ENCODE measurements at regions not wholly inside any gene's neighbourhood (a gene's known extent, or its start where the extent isn't known, plus 50 kb on each side); places are given as distances from the start of the nearest gene placed in this dataset.

- TF ChIP-seq ZNF843 (tag by site-specific recombination; IDR thresholded peaks at IDR 0.05) (no peak), KLF16 (tag by site-specific recombination; IDR thresholded peaks at IDR 0.05) (no peak), ZNF37A (tag by site-specific recombination; IDR thresholded peaks at IDR 0.05) (no peak), ZNF174 (tag by site-specific recombination; IDR thresholded peaks at IDR 0.05) (no peak), GLIS2 (tag by site-specific recombination; IDR thresholded peaks at IDR 0.05) (no peak; the same call in 1 of the 2 replicates), ZXDB (tag by site-specific recombination; IDR thresholded peaks at IDR 0.05) (0 out of 2 replicates have a peak, but pooled peaks have one; percentile 23), ZNF555 (tag by site-specific recombination; conservative IDR thresholded peaks at IDR 0.05) (no peak), ZNF76 (tag by site-specific recombination; IDR thresholded peaks at IDR 0.05; ENCODE audit: borderline replicate concordance, low read depth) (no peak), ZNF777 (tag by site-specific recombination; IDR thresholded peaks at IDR 0.05; ENCODE audit: borderline replicate concordance) (0 out of 2 replicates have a peak, but pooled peaks have one; percentile 44), ZNF155 (tag by site-specific recombination; IDR thresholded peaks at IDR 0.05) (no peak), ZSCAN16 (tag by site-specific recombination; IDR thresholded peaks at IDR 0.05) (no peak), ZNF16 (tag by site-specific recombination; IDR thresholded peaks at IDR 0.05; ENCODE audit: low read depth) (no peak), ZNF391 (tag by site-specific recombination; IDR thresholded peaks at IDR 0.05; ENCODE audit: borderline replicate concordance, low read depth) (no peak), ZBTB10 (tag by site-specific recombination; IDR thresholded peaks at IDR 0.05) (no peak), ZNF221 (tag by site-specific recombination; IDR thresholded peaks at IDR 0.05; ENCODE audit: borderline replicate concordance) (no peak), SP2 (tag by site-specific recombination; IDR thresholded peaks at IDR 0.05) (no peak), ZNF266 (tag by site-specific recombination; IDR thresholded peaks at IDR 0.05; ENCODE audit: low read depth) (no peak), ZNF623 (tag by site-specific recombination; IDR thresholded peaks at IDR 0.05) (no peak), ZNF654 (tag by site-specific recombination; IDR thresholded peaks at IDR 0.05; ENCODE audit: low read depth) (no peak), ZNF433 (tag by site-specific recombination; IDR thresholded peaks at IDR 0.05; ENCODE audit: low read depth) (no peak), ZBTB8A (tag by site-specific recombination; IDR thresholded peaks at IDR 0.05) (peak; percentile 48; the same call in 1 of the 2 replicates), ZNF2 (tag by site-specific recombination; IDR thresholded peaks at IDR 0.05) (no peak), HIC1 (tag by site-specific recombination; IDR thresholded peaks at IDR 0.05) (0 out of 2 replicates have a peak, but pooled peaks have one; percentile 36), ZNF423 (tag by site-specific recombination; IDR thresholded peaks at IDR 0.05) (no peak)
- TF ChIP-seq, protein P1, sequence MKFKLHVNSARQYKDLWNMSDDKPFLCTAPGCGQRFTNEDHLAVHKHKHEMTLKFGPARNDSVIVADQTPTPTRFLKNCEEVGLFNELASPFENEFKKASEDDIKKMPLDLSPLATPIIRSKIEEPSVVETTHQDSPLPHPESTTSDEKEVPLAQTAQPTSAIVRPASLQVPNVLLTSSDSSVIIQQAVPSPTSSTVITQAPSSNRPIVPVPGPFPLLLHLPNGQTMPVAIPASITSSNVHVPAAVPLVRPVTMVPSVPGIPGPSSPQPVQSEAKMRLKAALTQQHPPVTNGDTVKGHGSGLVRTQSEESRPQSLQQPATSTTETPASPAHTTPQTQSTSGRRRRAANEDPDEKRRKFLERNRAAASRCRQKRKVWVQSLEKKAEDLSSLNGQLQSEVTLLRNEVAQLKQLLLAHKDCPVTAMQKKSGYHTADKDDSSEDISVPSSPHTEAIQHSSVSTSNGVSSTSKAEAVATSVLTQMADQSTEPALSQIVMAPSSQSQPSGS (tag by site-specific recombination; IDR thresholded peaks at IDR 0.05; ENCODE audit: low read depth): no peak
- TF ChIP-seq, protein P2, sequence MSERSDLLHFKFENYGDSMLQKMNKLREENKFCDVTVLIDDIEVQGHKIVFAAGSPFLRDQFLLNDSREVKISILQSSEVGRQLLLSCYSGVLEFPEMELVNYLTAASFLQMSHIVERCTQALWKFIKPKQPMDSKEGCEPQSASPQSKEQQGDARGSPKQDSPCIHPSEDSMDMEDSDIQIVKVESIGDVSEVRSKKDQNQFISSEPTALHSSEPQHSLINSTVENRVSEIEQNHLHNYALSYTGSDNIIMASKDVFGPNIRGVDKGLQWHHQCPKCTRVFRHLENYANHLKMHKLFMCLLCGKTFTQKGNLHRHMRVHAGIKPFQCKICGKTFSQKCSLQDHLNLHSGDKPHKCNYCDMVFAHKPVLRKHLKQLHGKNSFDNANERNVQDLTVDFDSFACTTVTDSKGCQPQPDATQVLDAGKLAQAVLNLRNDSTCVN (tag by site-specific recombination; optimal IDR thresholded peaks at IDR 0.05): peak; percentile 25
- TF ChIP-seq, protein P3, sequence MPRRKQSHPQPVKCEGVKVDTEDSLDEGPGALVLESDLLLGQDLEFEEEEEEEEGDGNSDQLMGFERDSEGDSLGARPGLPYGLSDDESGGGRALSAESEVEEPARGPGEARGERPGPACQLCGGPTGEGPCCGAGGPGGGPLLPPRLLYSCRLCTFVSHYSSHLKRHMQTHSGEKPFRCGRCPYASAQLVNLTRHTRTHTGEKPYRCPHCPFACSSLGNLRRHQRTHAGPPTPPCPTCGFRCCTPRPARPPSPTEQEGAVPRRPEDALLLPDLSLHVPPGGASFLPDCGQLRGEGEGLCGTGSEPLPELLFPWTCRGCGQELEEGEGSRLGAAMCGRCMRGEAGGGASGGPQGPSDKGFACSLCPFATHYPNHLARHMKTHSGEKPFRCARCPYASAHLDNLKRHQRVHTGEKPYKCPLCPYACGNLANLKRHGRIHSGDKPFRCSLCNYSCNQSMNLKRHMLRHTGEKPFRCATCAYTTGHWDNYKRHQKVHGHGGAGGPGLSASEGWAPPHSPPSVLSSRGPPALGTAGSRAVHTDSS (tag by site-specific recombination; IDR thresholded peaks at IDR 0.05): no peak
- TF ChIP-seq, protein P4, sequence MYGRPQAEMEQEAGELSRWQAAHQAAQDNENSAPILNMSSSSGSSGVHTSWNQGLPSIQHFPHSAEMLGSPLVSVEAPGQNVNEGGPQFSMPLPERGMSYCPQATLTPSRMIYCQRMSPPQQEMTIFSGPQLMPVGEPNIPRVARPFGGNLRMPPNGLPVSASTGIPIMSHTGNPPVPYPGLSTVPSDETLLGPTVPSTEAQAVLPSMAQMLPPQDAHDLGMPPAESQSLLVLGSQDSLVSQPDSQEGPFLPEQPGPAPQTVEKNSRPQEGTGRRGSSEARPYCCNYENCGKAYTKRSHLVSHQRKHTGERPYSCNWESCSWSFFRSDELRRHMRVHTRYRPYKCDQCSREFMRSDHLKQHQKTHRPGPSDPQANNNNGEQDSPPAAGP (tag by site-specific recombination; IDR thresholded peaks at IDR 0.05): no peak
- TF ChIP-seq, protein P5, sequence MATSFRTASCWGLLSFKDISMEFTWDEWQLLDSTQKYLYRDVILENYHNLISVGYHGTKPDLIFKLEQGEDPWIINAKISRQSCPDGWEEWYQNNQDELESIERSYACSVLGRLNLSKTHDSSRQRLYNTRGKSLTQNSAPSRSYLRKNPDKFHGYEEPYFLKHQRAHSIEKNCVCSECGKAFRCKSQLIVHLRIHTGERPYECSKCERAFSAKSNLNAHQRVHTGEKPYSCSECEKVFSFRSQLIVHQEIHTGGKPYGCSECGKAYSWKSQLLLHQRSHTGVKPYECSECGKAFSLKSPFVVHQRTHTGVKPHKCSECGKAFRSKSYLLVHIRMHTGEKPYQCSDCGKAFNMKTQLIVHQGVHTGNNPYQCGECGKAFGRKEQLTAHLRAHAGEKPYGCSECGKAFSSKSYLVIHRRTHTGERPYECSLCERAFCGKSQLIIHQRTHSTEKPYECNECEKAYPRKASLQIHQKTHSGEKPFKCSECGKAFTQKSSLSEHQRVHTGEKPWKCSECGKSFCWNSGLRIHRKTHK (tag by site-specific recombination; IDR thresholded peaks at IDR 0.05): no peak
Observed at GRCh38 chr3:24829011-24829581, 334.4 kb upstream of the THRB start (continued).

All from HEK293 (cell line).